GM23248 (cell line): ENCODE measurements at regions not wholly inside any gene's neighbourhood (a gene's known extent, or its start where the extent isn't known, plus 50 kb on each side); places are given as distances from the start of the nearest gene placed in this dataset.

Source experiments
- EZH2 ChIP-seq: fragments of 200-600 bp; sonication (generic); IDR thresholded peaks from 2 replicates; pipeline ENCODE4 v1.6.1; 2018; ENCODE audit warnings: antibody characterized with exemption, mild to moderate bottlenecking; ENCODE audit not compliant: insufficient read depth, poor library complexity, severe bottlenecking
- EZH2phosphoT487 ChIP-seq: fragments of 200-600 bp; sonication (generic); IDR thresholded peaks from 2 replicates; pipeline ENCODE4 v1.6.1; 2018; ENCODE audit warnings: antibody characterized with exemption, moderate library complexity, mild to moderate bottlenecking, low read depth; ENCODE audit not compliant: insufficient read depth

GRCh38 chr6:54614499-54615195 is 231.9 kb upstream of the FAM83B start:
- TF ChIP-seq EZH2 = no peak
- TF ChIP-seq EZH2phosphoT487 = no peak
